Mesothelial cell of epicardium (in vitro differentiated cells): ENCODE measurements at regions not wholly inside any gene's neighbourhood (a gene's known extent, or its start where the extent isn't known, plus 50 kb on each side); places are given as distances from the start of the nearest gene placed in this dataset.

ENCODE experiments used
- DNase-seq, 2 experiments: peaks; one replicate each; pipeline ENCODE4 v3.0.0; 2021; ENCODE audit warnings: low spot score in 2 of 2; ENCODE audit not compliant: unreplicated experiment in 2 of 2
- H3K27ac Mint-ChIP-seq: 2 replicates; pipeline ENCODE4 v1.8.0; 2021; ENCODE audit warnings: mixed read lengths
- H3K27me3 Mint-ChIP-seq: 2 replicates; pipeline ENCODE4 v1.8.0; 2021; ENCODE audit warnings: low read depth, mixed read lengths
- H3K36me3 Mint-ChIP-seq: 2 replicates; pipeline ENCODE4 v1.8.0; 2021; ENCODE audit warnings: mixed read lengths
- H3K4me1 Mint-ChIP-seq: 2 replicates; pipeline ENCODE4 v1.8.0; 2021; ENCODE audit warnings: mixed read lengths
- H3K4me3 Mint-ChIP-seq: 2 replicates; pipeline ENCODE4 v1.8.0; 2021; ENCODE audit warnings: mild to moderate bottlenecking, moderate library complexity, mixed read lengths
- H3K9me3 Mint-ChIP-seq: 2 replicates; pipeline ENCODE4 v1.8.0; 2021; ENCODE audit warnings: mixed read lengths
- TF ChIP-seq, protein P1 (sequence below): fragments of 200-600 bp; sonication (generic); IDR thresholded peaks from one replicate; pipeline ENCODE4 v1.5.0; 2021; ENCODE audit warnings: antibody characterized with exemption; ENCODE audit not compliant: unreplicated experiment

DNA sequence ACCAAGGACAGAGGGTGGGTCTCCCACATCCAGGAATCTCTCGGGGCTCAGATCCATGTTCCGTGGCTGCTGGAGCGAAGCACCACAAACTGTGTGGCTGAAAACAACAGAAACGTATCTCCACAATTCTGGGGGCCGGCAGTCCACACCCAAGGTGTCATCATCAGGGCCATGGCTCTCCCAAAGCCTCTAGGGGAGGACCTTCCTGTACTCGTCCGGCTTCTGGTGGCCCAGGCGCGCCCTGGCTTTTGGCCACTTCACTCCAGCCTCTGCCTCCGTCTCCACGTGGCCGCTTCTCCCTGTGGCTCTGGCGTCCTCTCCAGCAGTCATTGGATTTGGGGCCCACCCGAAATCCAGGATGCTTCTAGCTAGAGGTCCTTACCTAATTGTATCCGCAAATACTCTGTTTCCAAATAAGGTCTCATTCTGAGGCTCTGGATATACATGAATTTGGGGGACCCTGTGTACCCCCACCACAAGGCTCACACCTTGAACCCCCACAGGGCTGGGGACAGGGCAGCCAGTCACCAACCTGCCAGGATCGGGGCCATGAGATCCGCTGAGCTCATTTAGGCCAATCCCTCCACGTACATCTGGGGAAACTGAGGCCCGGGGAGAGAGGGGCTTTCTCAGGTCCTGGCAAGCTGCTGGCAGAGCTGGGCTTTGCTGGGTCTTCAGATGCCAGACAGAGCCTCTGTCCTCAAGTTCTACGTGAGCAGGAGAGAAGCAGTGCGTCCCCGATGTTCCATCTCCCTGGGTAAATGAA lies 158.2 kb downstream of the OLFM1 start:
- Mint-ChIP-seq H3K9me3 (no peaks in the 10 kb centered on the region), H3K4me3 (no peak overlapping the region), H3K4me1 (peaks cover 4% of the 10 kb centered on the region), H3K27ac (no peak overlapping the region), H3K36me3 (no peaks in the 10 kb centered on the region), H3K27me3 (peaks cover 30% of the 10 kb centered on the region)
- DNase-seq: no peak
- TF ChIP-seq, protein P1, sequence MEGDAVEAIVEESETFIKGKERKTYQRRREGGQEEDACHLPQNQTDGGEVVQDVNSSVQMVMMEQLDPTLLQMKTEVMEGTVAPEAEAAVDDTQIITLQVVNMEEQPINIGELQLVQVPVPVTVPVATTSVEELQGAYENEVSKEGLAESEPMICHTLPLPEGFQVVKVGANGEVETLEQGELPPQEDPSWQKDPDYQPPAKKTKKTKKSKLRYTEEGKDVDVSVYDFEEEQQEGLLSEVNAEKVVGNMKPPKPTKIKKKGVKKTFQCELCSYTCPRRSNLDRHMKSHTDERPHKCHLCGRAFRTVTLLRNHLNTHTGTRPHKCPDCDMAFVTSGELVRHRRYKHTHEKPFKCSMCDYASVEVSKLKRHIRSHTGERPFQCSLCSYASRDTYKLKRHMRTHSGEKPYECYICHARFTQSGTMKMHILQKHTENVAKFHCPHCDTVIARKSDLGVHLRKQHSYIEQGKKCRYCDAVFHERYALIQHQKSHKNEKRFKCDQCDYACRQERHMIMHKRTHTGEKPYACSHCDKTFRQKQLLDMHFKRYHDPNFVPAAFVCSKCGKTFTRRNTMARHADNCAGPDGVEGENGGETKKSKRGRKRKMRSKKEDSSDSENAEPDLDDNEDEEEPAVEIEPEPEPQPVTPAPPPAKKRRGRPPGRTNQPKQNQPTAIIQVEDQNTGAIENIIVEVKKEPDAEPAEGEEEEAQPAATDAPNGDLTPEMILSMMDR: no peak

DNA sequence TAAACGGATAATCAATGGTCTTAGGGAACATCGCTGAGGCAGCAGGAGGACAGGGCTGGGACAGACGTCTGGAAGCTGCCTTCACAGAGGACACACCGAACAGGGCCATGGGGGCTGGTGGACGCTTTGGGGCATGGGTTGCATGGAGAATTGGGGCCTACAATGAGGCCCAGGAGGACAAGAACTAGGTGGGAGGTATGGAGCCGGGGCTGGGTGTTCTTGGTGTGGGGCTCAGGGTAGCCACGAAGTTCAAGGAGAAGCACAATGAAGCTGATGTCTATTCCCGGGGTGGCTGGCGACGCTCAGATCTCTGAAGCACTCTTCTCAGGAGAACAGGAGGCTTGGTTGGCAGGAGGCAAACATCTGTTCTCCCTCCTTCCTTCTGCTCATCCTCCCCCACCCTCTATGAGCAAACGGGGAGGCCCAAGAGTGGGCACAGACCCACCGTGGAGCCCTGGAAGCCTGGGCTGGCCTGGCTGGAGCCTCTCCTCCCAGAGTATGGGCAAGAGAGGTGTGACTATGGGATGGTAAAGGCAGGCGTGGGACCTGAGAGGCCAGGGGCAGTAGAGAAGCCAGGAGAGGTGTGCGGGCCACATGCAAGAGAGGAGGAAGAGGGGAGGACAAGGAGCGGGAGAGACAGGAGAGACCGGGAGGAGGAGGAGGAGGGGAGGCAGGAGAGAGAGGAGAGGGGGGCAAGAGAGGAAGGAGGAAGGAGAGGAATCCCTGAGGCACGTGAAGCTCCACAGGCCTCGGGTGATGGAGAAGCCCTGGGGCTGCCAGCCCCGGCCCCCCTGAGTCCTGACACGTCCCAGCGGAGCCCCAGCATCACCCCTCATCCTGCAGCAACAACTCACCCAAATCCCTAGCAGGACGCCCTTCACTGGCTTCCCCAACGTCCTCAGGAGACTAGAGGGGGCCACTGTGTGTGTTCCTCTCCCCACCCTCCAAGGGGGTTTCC lies 159.1 kb downstream of the OLFM1 start:
- H3K4me3 Mint-ChIP-seq: no peak overlapping the region

DNA sequence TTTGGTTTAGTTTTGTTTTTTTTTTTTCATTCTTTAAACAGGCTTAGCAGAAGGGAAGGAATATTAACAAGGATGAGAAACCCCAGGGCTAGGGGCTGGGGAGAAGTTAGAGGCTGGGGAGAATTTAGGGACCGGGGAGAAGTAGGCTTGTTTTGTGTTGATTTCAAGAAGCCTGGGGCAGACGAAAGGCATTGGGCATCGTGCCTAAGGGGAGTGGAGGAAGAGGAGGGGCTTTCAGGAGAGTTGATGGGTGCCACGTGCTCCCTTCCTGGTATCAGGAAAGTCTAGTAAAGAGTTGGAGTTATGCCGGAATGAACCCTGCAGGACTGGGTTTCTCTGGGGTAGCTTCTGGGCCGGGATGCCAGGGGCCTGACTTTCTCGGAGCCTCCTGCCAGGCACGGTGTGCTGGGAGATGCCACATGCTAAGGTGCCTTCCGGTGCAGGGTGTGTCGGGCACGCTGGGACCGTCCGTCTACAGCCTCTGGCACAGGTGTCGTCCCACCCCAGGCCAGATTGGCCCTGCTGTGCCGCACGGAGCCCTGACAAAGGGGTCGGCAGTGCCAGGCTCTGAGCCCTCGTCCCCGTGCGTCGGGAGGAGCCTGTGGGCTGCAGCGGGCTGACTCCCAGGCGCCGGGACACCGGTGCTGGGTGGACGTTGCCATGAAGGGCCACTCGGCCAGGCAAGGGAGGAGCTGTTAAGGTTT lies 159.9 kb downstream of the OLFM1 start:
- TF ChIP-seq, protein P1: no peak
- H3K27me3 Mint-ChIP-seq: peaks cover 37% of the 10 kb centered on the region
- H3K4me3 Mint-ChIP-seq: no peak overlapping the region
- H3K4me1 Mint-ChIP-seq: no peaks in the 10 kb centered on the region
- H3K9me3 Mint-ChIP-seq: no peaks in the 10 kb centered on the region
- no peaks in the 10 kb centered on the region for H3K36me3 Mint-ChIP-seq
- H3K27ac Mint-ChIP-seq: no peak overlapping the region
- DNase-seq: no peak

More for the DNA sequence above, 159.1 kb downstream of the OLFM1 start:
- TF ChIP-seq, protein P1: no peak
- DNase-seq: no peak
- no peak overlapping the region for H3K27ac Mint-ChIP-seq
- H3K36me3 Mint-ChIP-seq: no peaks in the 10 kb centered on the region
- no peaks in the 10 kb centered on the region for H3K9me3 Mint-ChIP-seq
- H3K4me1 Mint-ChIP-seq: peaks cover 4% of the 10 kb centered on the region
- peaks cover 31% of the 10 kb centered on the region for H3K27me3 Mint-ChIP-seq

DNA sequence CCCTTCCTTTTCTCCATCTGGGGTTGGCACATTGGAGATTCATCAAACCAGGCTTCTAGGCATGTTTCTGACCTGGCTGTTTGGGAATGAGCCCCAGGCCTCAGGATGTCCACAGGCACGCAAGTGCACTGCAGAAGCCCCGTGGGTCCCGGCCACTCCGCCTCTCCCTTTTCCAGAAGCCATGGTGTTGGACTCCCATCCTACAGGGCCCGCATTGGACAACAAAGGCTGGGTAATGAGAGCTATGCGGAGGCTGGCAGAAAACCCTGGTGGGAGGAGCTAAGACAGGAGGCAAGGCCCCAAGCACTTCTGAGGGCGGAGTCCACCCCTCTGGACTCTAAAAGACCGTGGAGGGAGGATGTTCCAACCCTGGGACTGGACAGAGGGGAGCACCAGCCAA lies 160.6 kb downstream of the OLFM1 start:
- H3K36me3 Mint-ChIP-seq: no peaks in the 10 kb centered on the region
- TF ChIP-seq, protein P1: no peak
- H3K27ac Mint-ChIP-seq: no peak overlapping the region
- no peaks in the 10 kb centered on the region for H3K9me3 Mint-ChIP-seq
- H3K4me3 Mint-ChIP-seq: no peak overlapping the region
- no peak for DNase-seq
- H3K27me3 Mint-ChIP-seq: peaks cover 44% of the 10 kb centered on the region
- peaks cover 2% of the 10 kb centered on the region for H3K4me1 Mint-ChIP-seq

DNA sequence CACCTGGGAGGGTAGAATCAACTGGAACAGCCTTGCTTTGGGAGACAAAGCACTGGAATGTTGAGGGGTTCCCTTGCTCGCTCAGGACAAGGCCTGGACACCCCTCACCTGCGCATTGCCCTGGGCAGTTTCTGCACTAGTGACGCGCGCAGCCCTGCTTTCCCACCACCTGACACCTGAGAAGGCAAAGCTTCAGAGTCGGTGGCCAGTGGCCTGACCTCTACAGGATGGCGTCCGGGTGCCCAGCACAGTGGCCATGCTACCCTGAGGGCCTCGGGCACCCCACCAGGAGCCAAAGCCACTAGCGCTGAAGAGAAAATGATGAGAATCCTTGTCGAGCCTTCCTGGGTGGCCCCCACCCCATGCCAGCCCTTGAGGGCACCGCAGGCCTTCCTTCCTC lies 161.3 kb downstream of the OLFM1 start:
- TF ChIP-seq, protein P1: no peak
- peaks cover 49% of the 10 kb centered on the region for H3K27me3 Mint-ChIP-seq
- peaks cover 5% of the 10 kb centered on the region for H3K4me1 Mint-ChIP-seq
- no peak overlapping the region for H3K27ac Mint-ChIP-seq
- no peaks in the 10 kb centered on the region for H3K36me3 Mint-ChIP-seq
- H3K4me3 Mint-ChIP-seq: no peak overlapping the region
- no peak for DNase-seq
- no peaks in the 10 kb centered on the region for H3K9me3 Mint-ChIP-seq
